ENCODE measurements at regions not wholly inside any gene's neighbourhood (a gene's known extent, or its start where the extent isn't known, plus 50 kb on each side); places are given as distances from the start of the nearest gene placed in this dataset.

- no peaks in the 10 kb centered on the region for H3K36me3 ChIP-seq (ENCODE audit: control insufficient read depth in 2 of 4, insufficient read depth in 4 of 4, low read length in 3 of 4)
- H4K8ac ChIP-seq (ENCODE audit: extremely low read depth, insufficient read depth, low read length) = no peak overlapping the region
- H4K91ac ChIP-seq (replicated peaks; ENCODE audit: insufficient read length, low read length) = no peak overlapping the region
- no peak overlapping the region for H3K56ac ChIP-seq (replicated peaks; ENCODE audit: insufficient read length, low read depth, low read length)
- H2AK5ac ChIP-seq (ENCODE audit: low read depth, low read length) = no peak overlapping the region
- H3K23ac ChIP-seq (ENCODE audit: insufficient read length) = no peak overlapping the region
- FAIRE-seq = peak; percentile 50
- no peak overlapping the region for H2BK5ac ChIP-seq (ENCODE audit: low read depth, low read length)
- H2BK20ac ChIP-seq (ENCODE audit: low read length) = no peak overlapping the region
- no peak overlapping the region for H3K4me2 ChIP-seq (ENCODE audit: insufficient read depth in 1 of 2, low read depth in 2 of 2, low read length in 2 of 2)
- H3K9me3 ChIP-seq (ENCODE audit: insufficient read depth in 2 of 2, low read depth in 1 of 2, low read length in 1 of 2) = no peaks in the 10 kb centered on the region
- POLR2A ChIA-PET (ENCODE audit: partially characterized antibody) = no interaction called here
- H2BK12ac ChIP-seq (ENCODE audit: low read depth, low read length) = no peak overlapping the region
- no peak overlapping the region for H4K5ac ChIP-seq (ENCODE audit: insufficient read length, low read depth, low read length)
- CTCF ChIA-PET (ENCODE audit: partially characterized antibody) = interaction anchor here (0.5 to 1.8 kb wide), 8 partner anchors 10 to 491 kb away, joined by 3 to 17 read pairs (median 3); no protein-coding TSS in a partner anchor
- H3K27me3 ChIP-seq (replicated peaks in 1 of 4; ENCODE audit: control insufficient read depth in 3 of 4, extremely low read depth in 1 of 4, insufficient read depth in 3 of 4, low read length in 3 of 4) = no peaks in the 10 kb centered on the region
- H3K14ac ChIP-seq (ENCODE audit: insufficient read length) = no peak overlapping the region
- no peaks in the 10 kb centered on the region for H3K79me2 ChIP-seq (ENCODE audit: control insufficient read depth in 1 of 2, insufficient read depth in 2 of 2, low read length in 2 of 2)
- WGBS, 2 experiments (ENCODE audit: extremely low coverage in 1 of 2, insufficient coverage in 1 of 2, insufficient read length in 1 of 2, insufficient replicate concordance in 2 of 2, low coverage in 1 of 2, low lambda C conversion rate in 2 of 2, missing lambda C conversion rate in 1 of 2) = 100% methylated on average over 1 of the region's 1 CpG; no CpG with 5 or more reads in 1 of the 2 experiments
- H3K9ac ChIP-seq (replicated peaks in 1 of 4; ENCODE audit: extremely low read depth in 1 of 4, low read depth in 3 of 4, low read length in 3 of 4) = no peak overlapping the region
- TF ChIP-seq ATF3 (IDR thresholded peaks at IDR 0.05; ENCODE audit: insufficient read depth, low read depth, low read length) (no peak), POLR2AphosphoS5 (IDR thresholded peaks at IDR 0.05; ENCODE audit: low read depth, low read length) (no peak)
- H3K4me3 ChIP-seq (ENCODE audit: extremely low read depth in 1 of 4, insufficient read depth in 2 of 4, low read depth in 3 of 4, low read length in 4 of 4) = no peak overlapping the region
- H3K79me1 ChIP-seq (ENCODE audit: low read depth, low read length) = no peaks in the 10 kb centered on the region
- H2BK15ac ChIP-seq (ENCODE audit: low read length) = no peak overlapping the region
- no peaks in the 10 kb centered on the region for H3K23me2 ChIP-seq (ENCODE audit: low read depth, low read length)
- no peak overlapping the region for H3K27ac ChIP-seq (ENCODE audit: low read depth, low read length)
- H3K4me1 ChIP-seq (replicated peaks in 1 of 4; ENCODE audit: control insufficient read depth in 3 of 4, insufficient read depth in 4 of 4, low read length in 3 of 4) = peaks cover 0 to 4% (median 1%) of the 10 kb centered on the region in 4 experiments; a peak in 2 of 7 replicates
- H3K4ac ChIP-seq (replicated peaks; ENCODE audit: insufficient read length, low read depth, low read length) = no peak overlapping the region
- no peaks in the 10 kb centered on the region for H4K20me1 ChIP-seq (replicated peaks in 1 of 2; ENCODE audit: control insufficient read depth in 1 of 2, insufficient read depth in 2 of 2, low read length in 2 of 2)
- no peak for DNase-seq (ENCODE audit: low read depth in 1 of 2, low spot score in 2 of 2)
- 0 out of 2 replicates have a peak overlapping the region, but pooled peaks have one; percentile 48 for H2AFZ ChIP-seq (ENCODE audit: low read length)
- H2BK120ac ChIP-seq (replicated peaks; ENCODE audit: low read depth, low read length) = no peak overlapping the region
- H3K18ac ChIP-seq (ENCODE audit: extremely low read depth, low read length) = no peak overlapping the region
These were observed 51.8 kb upstream of the IPO5 start for GRCh38 chr13:97901716-97902115.
